ENCODE measurements at regions not wholly inside any gene's neighbourhood (a gene's known extent, or its start where the extent isn't known, plus 50 kb on each side); places are given as distances from the start of the nearest gene placed in this dataset.

- Histone ChIP-seq H3K4me3 (ENCODE audit: control insufficient read depth in 2 of 3, extremely low read depth in 1 of 3, insufficient read depth in 2 of 3, low read depth in 1 of 3, low read length in 3 of 3) (no peak overlapping the region), H3K9me1 (ENCODE audit: control insufficient read depth, extremely low read depth, insufficient read depth, low read length) (no peaks in the 10 kb centered on the region), H3K9me3 (ENCODE audit: control insufficient read depth, low read depth, low read length) (no peaks in the 10 kb centered on the region), H3K27me3 (ENCODE audit: control insufficient read depth, extremely low read depth, insufficient read depth, low read length) (no peaks in the 10 kb centered on the region), H4K20me1 (ENCODE audit: control insufficient read depth, extremely low read depth, insufficient read depth, low read length) (no peaks in the 10 kb centered on the region), H3K4me1 (ENCODE audit: control insufficient read depth, extremely low read depth, insufficient read depth, low read length) (no peaks in the 10 kb centered on the region), H3K9ac (ENCODE audit: control insufficient read depth, extremely low read depth, insufficient read depth, low read length) (no peak overlapping the region), H3K27ac (ENCODE audit: control insufficient read depth, insufficient read depth, low read length) (no peak overlapping the region), H3K4me2 (ENCODE audit: control insufficient read depth, extremely low read depth, insufficient read depth, low read depth, low read length) (no peak overlapping the region), H3K79me2 (ENCODE audit: control insufficient read depth, insufficient read depth, low read length) (no peaks in the 10 kb centered on the region), H2AFZ (ENCODE audit: control insufficient read depth, low read length) (no peak overlapping the region), H3K36me3 (ENCODE audit: control insufficient read depth in 2 of 2, extremely low read depth in 1 of 2, insufficient read depth in 2 of 2, low read length in 2 of 2) (no peaks in the 10 kb centered on the region)
- dilution Hi-C loops (cut with MboI; ENCODE audit: extremely low pct_ligation_motif_present, low sequenced_read_pairs) = no loop called here
- FAIRE-seq (no peak), DNase-seq (ENCODE audit: low read depth, low spot score) (no peak)
- TF ChIP-seq EZH2 (IDR thresholded peaks at IDR 0.05; ENCODE audit: low read length) (no peak), CTCF (optimal IDR thresholded peaks at IDR 0.05 in 1 of 3, IDR thresholded peaks at IDR 0.05 in 1 of 3, conservative IDR thresholded peaks at IDR 0.05 in 1 of 3; ENCODE audit: extremely low read depth in 1 of 3, insufficient read depth in 2 of 3, low read length in 3 of 3) (no peak)
These were observed 149.8 kb downstream of the ICE1 start for GRCh38 chr5:5572010-5572865.

DNA sequence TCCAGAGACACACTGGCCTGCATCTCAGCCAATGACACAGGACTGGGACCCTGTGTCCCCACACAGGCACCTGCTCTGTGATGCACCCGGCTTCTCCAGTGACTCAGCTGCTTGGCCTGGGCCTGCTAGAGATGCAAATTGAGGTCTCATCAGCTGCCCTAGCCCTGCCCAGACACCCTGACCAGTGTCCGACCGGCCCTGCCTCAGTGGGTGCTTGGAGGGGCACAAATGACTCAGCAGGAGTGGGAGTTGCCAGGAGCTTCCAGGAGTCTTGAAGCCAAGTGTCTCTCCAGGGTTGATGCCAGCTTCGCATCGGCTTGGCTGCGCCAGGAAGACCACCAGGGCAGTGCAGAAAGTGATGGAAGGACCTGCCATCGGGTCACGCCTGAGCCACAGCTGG, 148.2 kb downstream of the ICE1 start:
- no peak overlapping the region for H2AFZ ChIP-seq (ENCODE audit: control insufficient read depth, low read length)
- no peaks in the 10 kb centered on the region for H4K20me1 ChIP-seq (ENCODE audit: control insufficient read depth, extremely low read depth, insufficient read depth, low read length)
- no peak overlapping the region for H3K9ac ChIP-seq (ENCODE audit: control insufficient read depth, extremely low read depth, insufficient read depth, low read length)
- no peak for TF ChIP-seq CTCF (optimal IDR thresholded peaks at IDR 0.05 in 1 of 3, IDR thresholded peaks at IDR 0.05 in 1 of 3, conservative IDR thresholded peaks at IDR 0.05 in 1 of 3; ENCODE audit: extremely low read depth in 1 of 3, insufficient read depth in 2 of 3, low read length in 3 of 3)
- TF ChIP-seq EZH2 (IDR thresholded peaks at IDR 0.05; ENCODE audit: low read length) = no peak
- no peak for FAIRE-seq
- no peaks in the 10 kb centered on the region for H3K79me2 ChIP-seq (ENCODE audit: control insufficient read depth, insufficient read depth, low read length)
- DNase-seq (ENCODE audit: low read depth, low spot score) = no peak
- no peak overlapping the region for H3K27ac ChIP-seq (ENCODE audit: control insufficient read depth, insufficient read depth, low read length)
- no peaks in the 10 kb centered on the region for H3K36me3 ChIP-seq (ENCODE audit: control insufficient read depth in 2 of 2, extremely low read depth in 1 of 2, insufficient read depth in 2 of 2, low read length in 2 of 2)
- H3K4me1 ChIP-seq (ENCODE audit: control insufficient read depth, extremely low read depth, insufficient read depth, low read length) = no peaks in the 10 kb centered on the region
- no peak overlapping the region for H3K4me2 ChIP-seq (ENCODE audit: control insufficient read depth, extremely low read depth, insufficient read depth, low read depth, low read length)
- H3K9me3 ChIP-seq (ENCODE audit: control insufficient read depth, low read depth, low read length) = no peaks in the 10 kb centered on the region
- dilution Hi-C loops (cut with MboI; ENCODE audit: extremely low pct_ligation_motif_present, low sequenced_read_pairs) = no loop called here
- H3K4me3 ChIP-seq (ENCODE audit: control insufficient read depth in 2 of 3, extremely low read depth in 1 of 3, insufficient read depth in 2 of 3, low read depth in 1 of 3, low read length in 3 of 3) = no peak overlapping the region
- no peaks in the 10 kb centered on the region for H3K9me1 ChIP-seq (ENCODE audit: control insufficient read depth, extremely low read depth, insufficient read depth, low read length)
- no peaks in the 10 kb centered on the region for H3K27me3 ChIP-seq (ENCODE audit: control insufficient read depth, extremely low read depth, insufficient read depth, low read length)

Measured in keratinocyte (primary cell).